ENCODE measurements at regions not wholly inside any gene's neighbourhood (a gene's known extent, or its start where the extent isn't known, plus 50 kb on each side); places are given as distances from the start of the nearest gene placed in this dataset.
"Not testable (repeated sequence)": the region's sequence is repeated elsewhere in the genome, so short reads cannot be mapped to it uniquely, and the experiment has no call there.

GRCh38 chrX:111041018-111041462, 55.0 kb upstream of the PAK3 start:
- DNase-seq, result peak; percentile 22

- no peak for DNase-seq
Measured at GRCh38 chrX:111040377-111041017, 55.5 kb upstream of the PAK3 start.

GRCh38 chrX:111039606-111040005, 56.4 kb upstream of the PAK3 start:
- DNase-seq, result no peak

- no peak for DNase-seq
Measured at GRCh38 chrX:111035991-111036390, 60.0 kb upstream of the PAK3 start.

- no peak for DNase-seq
Measured at GRCh38 chrX:111035256-111035655, 60.7 kb upstream of the PAK3 start.

- DNase-seq, result not testable (repeated sequence)
Measured at GRCh38 chrX:111022998-111023397, 73.0 kb upstream of the PAK3 start.

- DNase-seq, result no peak
Measured at GRCh38 chrX:111020283-111020682, 75.7 kb upstream of the PAK3 start.

GRCh38 chrX:111013778-111014455, 82.1 kb upstream of the PAK3 start:
- DNase-seq, result no peak

- DNase-seq, result no peak
Measured at GRCh38 chrX:111010111-111010510, 85.9 kb upstream of the PAK3 start.

GRCh38 chrX:111009256-111009655, 86.7 kb upstream of the PAK3 start:
- no peak for DNase-seq

GRCh38 chrX:111008126-111008525, 87.9 kb upstream of the PAK3 start:
- DNase-seq, result no peak

- DNase-seq, result no peak
Measured at GRCh38 chrX:111007238-111007637, 88.8 kb upstream of the PAK3 start.

GRCh38 chrX:111006116-111006515, 89.9 kb upstream of the PAK3 start:
- no peak for DNase-seq

GRCh38 chrX:111005166-111005565, 90.8 kb upstream of the PAK3 start:
- DNase-seq, result no peak

GRCh38 chrX:111003118-111003517, 92.9 kb upstream of the PAK3 start:
- DNase-seq, result no peak

- peak; percentile 43 for DNase-seq
Measured at GRCh38 chrX:110992611-110993010, 103.4 kb upstream of the PAK3 start.

- no peak for DNase-seq
Measured at GRCh38 chrX:110989869-110990268, 106.1 kb upstream of the PAK3 start.

- DNase-seq, result no peak
Measured at GRCh38 chrX:110989447-110989846, 106.5 kb upstream of the PAK3 start.

- no peak for DNase-seq
Measured at GRCh38 chrX:110987292-110987691, 108.7 kb upstream of the PAK3 start.

- DNase-seq, result no peak
Measured at GRCh38 chrX:110985470-110985869, 110.5 kb upstream of the PAK3 start.

- DNase-seq, result no peak
Measured at GRCh38 chrX:110983024-110983423, 113.0 kb upstream of the PAK3 start.

GRCh38 chrX:110966839-110967238, 129.2 kb upstream of the PAK3 start:
- no peak for DNase-seq

- DNase-seq, result no peak
Measured at GRCh38 chrX:110966091-110966454, 129.9 kb upstream of the PAK3 start.

GRCh38 chrX:110965409-110966090, 130.4 kb upstream of the PAK3 start:
- DNase-seq, result no peak
